ENCODE measurements at regions not wholly inside any gene's neighbourhood (a gene's known extent, or its start where the extent isn't known, plus 50 kb on each side); places are given as distances from the start of the nearest gene placed in this dataset.

GRCh38 chr12:84035766-84036165 is 876.8 kb downstream of the SLC6A15 start:
- no peak for TF ChIP-seq CTCF (IDR thresholded peaks at IDR 0.05)
- no peak for TF ChIP-seq EP300 (IDR thresholded peaks at IDR 0.05)
- TF ChIP-seq CBX8 (IDR thresholded peaks at IDR 0.05) = no peak
- TF ChIP-seq HES2 (IDR thresholded peaks at IDR 0.05) = no peak

Data from A549 (cell line).